Keratinocyte (primary cell): ENCODE measurements at regions not wholly inside any gene's neighbourhood (a gene's known extent, or its start where the extent isn't known, plus 50 kb on each side); places are given as distances from the start of the nearest gene placed in this dataset.
"Not testable (repeated sequence)": the region's sequence is repeated elsewhere in the genome, so short reads cannot be mapped to it uniquely, and the experiment has no call there.

Source experiments
- DNase-seq: peaks from one replicate; pipeline ENCODE4 v3.0.0-alpha.2; 2011; ENCODE audit warnings: low read depth, missing footprints, low spot score
- FAIRE-seq: peaks from 2 replicates; lab custom pipeline; 2011; peaks lifted over from hg19 to GRCh38; lab: Jason Lieb, UNC
- H2AFZ ChIP-seq: 2 replicates; pipeline ENCODE4 v1.6.0; 2012; ENCODE audit warnings: low read length, control low read depth, inconsistent platforms; ENCODE audit not compliant: control insufficient read depth
- H3K27ac ChIP-seq: 2 replicates; pipeline ENCODE4 v1.5.1; 2011; ENCODE audit warnings: low read length; ENCODE audit not compliant: control insufficient read depth, insufficient read depth
- H3K27me3 ChIP-seq: 3 replicates; pipeline ENCODE4 v1.6.0; 2011; ENCODE audit warnings: low read length; ENCODE audit not compliant: control insufficient read depth, insufficient read depth; ENCODE audit errors: extremely low read depth
- H3K36me3 ChIP-seq, 2 experiments: 2 replicates in 1 of 2; 3 replicates in 1 of 2; pipeline ENCODE4 v1.5.1; 2011; ENCODE audit warnings: low read length in 2 of 2, mild to moderate bottlenecking in 1 of 2; ENCODE audit not compliant: control insufficient read depth in 2 of 2, insufficient read depth in 2 of 2; ENCODE audit errors: extremely low read depth in 1 of 2
- H3K4me1 ChIP-seq: 3 replicates; pipeline ENCODE4 v1.5.1; 2011; ENCODE audit warnings: low read length; ENCODE audit not compliant: control insufficient read depth, insufficient read depth; ENCODE audit errors: extremely low read depth
- H3K4me2 ChIP-seq: 3 replicates; pipeline ENCODE4 v1.6.0; 2011; ENCODE audit warnings: low read depth, low read length; ENCODE audit not compliant: control insufficient read depth, insufficient read depth; ENCODE audit errors: extremely low read depth
- H3K4me3 ChIP-seq, 3 experiments: fragments of 200-600 bp in 1 of 3; sonication (generic) in 1 of 3; 2 replicates in 2 of 3; 3 replicates in 1 of 3; pipeline ENCODE4 v1.5.1; 2011 to 2016; ENCODE audit warnings: low read length in 3 of 3, mild to moderate bottlenecking in 3 of 3, control low read depth in 2 of 3, inconsistent platforms in 1 of 3, low read depth in 1 of 3, mixed read lengths in 1 of 3, mixed run types in 1 of 3, moderate library complexity in 1 of 3; ENCODE audit not compliant: control insufficient read depth in 2 of 3, insufficient read depth in 2 of 3; ENCODE audit errors: extremely low read depth in 1 of 3
- H3K79me2 ChIP-seq: 2 replicates; pipeline ENCODE4 v1.6.0; 2012; ENCODE audit warnings: low read length; ENCODE audit not compliant: control insufficient read depth, insufficient read depth
- H3K9ac ChIP-seq: 3 replicates; pipeline ENCODE4 v1.6.0; 2011; ENCODE audit warnings: low read length; ENCODE audit not compliant: control insufficient read depth, insufficient read depth; ENCODE audit errors: extremely low read depth
- H3K9me1 ChIP-seq: 3 replicates; pipeline ENCODE4 v1.6.0; 2011; ENCODE audit warnings: low read length; ENCODE audit not compliant: control insufficient read depth, insufficient read depth; ENCODE audit errors: extremely low read depth
- H3K9me3 ChIP-seq: 2 replicates; pipeline ENCODE4 v1.5.1; 2012; ENCODE audit warnings: low read depth, low read length; ENCODE audit not compliant: control insufficient read depth
- H4K20me1 ChIP-seq: 3 replicates; pipeline ENCODE4 v1.6.0; 2011; ENCODE audit warnings: low read length; ENCODE audit not compliant: control insufficient read depth, insufficient read depth; ENCODE audit errors: extremely low read depth
- EZH2 ChIP-seq: IDR thresholded peaks from one replicate; pipeline ENCODE4 v1.6.1; 2012; ENCODE audit warnings: inconsistent platforms, mild to moderate bottlenecking, low read length, moderate library complexity
- dilution Hi-C: fragments of 300-500 bp; cut with MboI; formaldehyde crosslinking; loops from one replicate; pipeline ENCODE4 v1.7.0; 2020; ENCODE audit warnings: low sequenced_read_pairs; ENCODE audit not compliant: extremely low pct_ligation_motif_present
- TF ChIP-seq, protein P1 (sequence below), 3 experiments: IDR thresholded peaks in 1 of 3; conservative IDR thresholded peaks in 1 of 3; optimal IDR thresholded peaks in 1 of 3; 2 replicates in 2 of 3; 3 replicates in 1 of 3; pipeline versions ENCODE3 to v1.5.1; 2011; ENCODE audit warnings: low read length in 3 of 3, mild to moderate bottlenecking in 3 of 3, moderate library complexity in 2 of 3, control low read depth in 1 of 3, inconsistent platforms in 1 of 3; ENCODE audit not compliant: insufficient read depth in 2 of 3; ENCODE audit errors: extremely low read depth in 1 of 3

- Histone ChIP-seq H3K9me3 (no peaks in the 10 kb centered on the region), H3K79me2 (no peaks in the 10 kb centered on the region), H3K36me3 (no peaks in the 10 kb centered on the region), H3K4me2 (peak overlapping the region; percentile 70), H3K9me1 (no peaks in the 10 kb centered on the region), H3K27ac (peak overlapping the region; percentile 93), H3K4me3 (no peak overlapping the region), H3K27me3 (no peaks in the 10 kb centered on the region), H3K9ac (peak overlapping the region; percentile 48), H2AFZ (peak overlapping the region; percentile 81), H3K4me1 (peaks cover 23% of the 10 kb centered on the region), H4K20me1 (no peaks in the 10 kb centered on the region)
- dilution Hi-C loops: no loop called here
- no peak for FAIRE-seq
- no peak for DNase-seq
- TF ChIP-seq, protein P1, sequence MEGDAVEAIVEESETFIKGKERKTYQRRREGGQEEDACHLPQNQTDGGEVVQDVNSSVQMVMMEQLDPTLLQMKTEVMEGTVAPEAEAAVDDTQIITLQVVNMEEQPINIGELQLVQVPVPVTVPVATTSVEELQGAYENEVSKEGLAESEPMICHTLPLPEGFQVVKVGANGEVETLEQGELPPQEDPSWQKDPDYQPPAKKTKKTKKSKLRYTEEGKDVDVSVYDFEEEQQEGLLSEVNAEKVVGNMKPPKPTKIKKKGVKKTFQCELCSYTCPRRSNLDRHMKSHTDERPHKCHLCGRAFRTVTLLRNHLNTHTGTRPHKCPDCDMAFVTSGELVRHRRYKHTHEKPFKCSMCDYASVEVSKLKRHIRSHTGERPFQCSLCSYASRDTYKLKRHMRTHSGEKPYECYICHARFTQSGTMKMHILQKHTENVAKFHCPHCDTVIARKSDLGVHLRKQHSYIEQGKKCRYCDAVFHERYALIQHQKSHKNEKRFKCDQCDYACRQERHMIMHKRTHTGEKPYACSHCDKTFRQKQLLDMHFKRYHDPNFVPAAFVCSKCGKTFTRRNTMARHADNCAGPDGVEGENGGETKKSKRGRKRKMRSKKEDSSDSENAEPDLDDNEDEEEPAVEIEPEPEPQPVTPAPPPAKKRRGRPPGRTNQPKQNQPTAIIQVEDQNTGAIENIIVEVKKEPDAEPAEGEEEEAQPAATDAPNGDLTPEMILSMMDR (optimal IDR thresholded peaks at IDR 0.05 in 1 of 3, IDR thresholded peaks at IDR 0.05 in 1 of 3, conservative IDR thresholded peaks at IDR 0.05 in 1 of 3; ENCODE audit: extremely low read depth in 1 of 3, insufficient read depth in 2 of 3, low read length in 3 of 3): no peak
- TF ChIP-seq EZH2: no peak
Observed at GRCh38 chr10:5292196-5292735, 72.5 kb upstream of the UCN3 start.

- Histone ChIP-seq H3K4me1 (peaks cover 23% of the 10 kb centered on the region), H3K27ac (peak overlapping the region; percentile 13)
- DNase-seq, dilution Hi-C loops, H4K20me1 ChIP-seq, H3K4me2 ChIP-seq, H3K9me3 ChIP-seq, H3K4me3 ChIP-seq, H2AFZ ChIP-seq, H3K9me1 ChIP-seq, H3K36me3 ChIP-seq, H3K9ac ChIP-seq, H3K79me2 ChIP-seq, H3K27me3 ChIP-seq: not testable (repeated sequence)
- FAIRE-seq: peak; percentile 55
Observed at GRCh38 chr10:5292970-5293369, 71.8 kb upstream of the UCN3 start.
